GM12878 (cell line): ENCODE measurements at regions not wholly inside any gene's neighbourhood (a gene's known extent, or its start where the extent isn't known, plus 50 kb on each side); places are given as distances from the start of the nearest gene placed in this dataset.

Experiments used
- ATAC-seq: fragments of 200-7000 bp; cut with Tn5 transposase; 3 replicates; pipeline ENCODE4 v1.9.1; 2020; ENCODE audit warnings: mild to moderate bottlenecking, moderate library complexity
- BruUV-seq: library from RNA; stranded (reverse); fragments of 400-500 nt; replicated peaks from 2 replicates; lab custom pipeline; 2021; lab: Mats Ljungman, UMichigan
- CTCF ChIA-PET: fragments of 300-600 bp; sonication (Branson Sonifier 250); formaldehyde crosslinking; extraction: SDS; loops from one replicate; lab custom pipeline; 2021; ENCODE audit warnings: inconsistent platforms; lab: Yijun Ruan, JAX
- POLR2A ChIA-PET: fragments of 350-600 bp; formaldehyde crosslinking; extraction: SDS; loops from one replicate; lab custom pipeline; 2021; ENCODE audit warnings: inconsistent platforms; lab: Charles Lee
- RAD21 ChIA-PET: fragments of 300-600 bp; sonication (Branson Sonifier 250); formaldehyde crosslinking; loops from one replicate; lab custom pipeline; 2023; ENCODE audit warnings: antibody characterized with exemption; ENCODE audit not compliant: unreplicated experiment; lab: Charles Lee
- SMC1A ChIA-PET: fragments of 300-600 bp; sonication (Branson Sonifier 250); formaldehyde crosslinking; loops from one replicate; lab custom pipeline; 2023; ENCODE audit not compliant: unreplicated experiment, uncharacterized antibody; lab: Charles Lee
- DNase-seq: peaks from one replicate; pipeline ENCODE4 v3.0.0-alpha.2; 2011; ENCODE audit warnings: low read depth, low spot score
- FAIRE-seq: peaks from 3 replicates; lab custom pipeline; 2011; peaks lifted over from hg19 to GRCh38; lab: Jason Lieb, UNC
- H2AFZ ChIP-seq: 2 replicates; pipeline ENCODE4 v1.6.0; 2011; ENCODE audit warnings: low read depth, low read length, control low read depth; ENCODE audit not compliant: control insufficient read depth
- H3K27ac ChIP-seq: 2 replicates; pipeline ENCODE4 v1.5.1; 2011; ENCODE audit warnings: control low read depth; ENCODE audit not compliant: control insufficient read depth, insufficient read depth
- H3K27me3 ChIP-seq, 2 experiments: replicated peaks in 1 of 2; 2 replicates each; pipeline versions ENCODE4 v1.6.0 to v1.6.1; 2011; ENCODE audit warnings: low read length in 1 of 2; ENCODE audit not compliant: control insufficient read depth in 2 of 2, insufficient read depth in 2 of 2
- H3K36me3 ChIP-seq, 2 experiments: 2 replicates each; pipeline ENCODE4 v1.5.1; 2011; ENCODE audit warnings: low read length in 1 of 2; ENCODE audit not compliant: control insufficient read depth in 2 of 2, insufficient read depth in 2 of 2
- H3K4me1 ChIP-seq: 2 replicates; pipeline ENCODE4 v1.6.1; 2011; ENCODE audit warnings: mild to moderate bottlenecking, low read length, moderate library complexity, mixed read lengths; ENCODE audit not compliant: control insufficient read depth, insufficient read depth
- H3K4me2 ChIP-seq: 2 replicates; pipeline ENCODE4 v1.6.0; 2011; ENCODE audit warnings: control low read depth; ENCODE audit not compliant: control insufficient read depth, insufficient read depth
- H3K4me3 ChIP-seq: fragments of 200-600 bp; sonication (generic); 2 replicates; pipeline ENCODE4 v1.5.1; 2016
- H3K79me2 ChIP-seq: 2 replicates; pipeline ENCODE4 v1.6.0; 2011; ENCODE audit warnings: low read length; ENCODE audit not compliant: control insufficient read depth, insufficient read depth
- H3K9ac ChIP-seq: 2 replicates; pipeline ENCODE4 v1.8.0; 2011; ENCODE audit warnings: low read length, control low read depth, mixed read lengths; ENCODE audit not compliant: control insufficient read depth, insufficient read depth
- H3K9me3 ChIP-seq: replicated peaks from 3 replicates; pipeline ENCODE4 v1.5.1; 2011; ENCODE audit warnings: mild to moderate bottlenecking, low read length; ENCODE audit not compliant: control insufficient read depth, insufficient read depth
- H4K20me1 ChIP-seq: 2 replicates; pipeline ENCODE4 v1.6.0; 2011; ENCODE audit not compliant: control insufficient read depth, insufficient read depth
- CBFB ChIP-seq: IDR thresholded peaks from 2 replicates; pipeline ENCODE4 v1.6.1; 2016; ENCODE audit warnings: antibody characterized with exemption, low read depth
- CBX5 ChIP-seq: sonication (generic); IDR thresholded peaks from 2 replicates; pipeline ENCODE4 v1.6.1; 2016; ENCODE audit warnings: low read depth, moderate library complexity, mild to moderate bottlenecking, inconsistent platforms
- CEBPB ChIP-seq, 2 experiments: fragments of 150-350 bp in 1 of 2; IDR thresholded peaks; 2 replicates each; pipeline ENCODE4 v1.6.1; 2012 to 2014; ENCODE audit warnings: low read depth in 2 of 2, low read length in 2 of 2, borderline replicate concordance in 1 of 2, inconsistent platforms in 1 of 2
- CREB1 ChIP-seq: IDR thresholded peaks from 2 replicates; pipeline ENCODE4 v1.6.1; 2012; ENCODE audit warnings: low read depth, mild to moderate bottlenecking, inconsistent platforms
- FOS ChIP-seq: IDR thresholded peaks from 3 replicates; pipeline ENCODE4 v1.6.1; 2011; ENCODE audit warnings: borderline replicate concordance; ENCODE audit not compliant: insufficient read length; ENCODE audit errors: extremely low read depth
- HSF1 ChIP-seq: fragments of 150-350 bp; IDR thresholded peaks from 2 replicates; pipeline ENCODE4 v1.6.1; 2014; ENCODE audit warnings: mild to moderate bottlenecking, low read depth, low read length
- MEF2A ChIP-seq: IDR thresholded peaks from 2 replicates; pipeline ENCODE4 v1.6.1; 2011; ENCODE audit warnings: low read depth, mild to moderate bottlenecking, low read length, moderate library complexity; ENCODE audit not compliant: insufficient read depth
- NFIC ChIP-seq: IDR thresholded peaks from 2 replicates; pipeline ENCODE4 v1.6.1; 2012; ENCODE audit warnings: low read depth, mild to moderate bottlenecking, inconsistent platforms, low read length, moderate library complexity
- POLR2AphosphoS5 ChIP-seq: IDR thresholded peaks from 2 replicates; pipeline ENCODE4 v1.6.1; 2011; ENCODE audit warnings: mild to moderate bottlenecking, low read length, inconsistent platforms
- RFX5 ChIP-seq: IDR thresholded peaks from 2 replicates; pipeline ENCODE4 v1.6.1; 2011; ENCODE audit warnings: low read depth, low read length, improper control_type of control experiment
- SREBF2 ChIP-seq: IDR thresholded peaks from 2 replicates; pipeline ENCODE4 v1.6.1; 2012; ENCODE audit warnings: mild to moderate bottlenecking, low read length
- TAF1 ChIP-seq: IDR thresholded peaks from 2 replicates; pipeline ENCODE4 v1.6.1; 2011; ENCODE audit warnings: mild to moderate bottlenecking, low read depth, low read length, borderline replicate concordance
- ZNF384 ChIP-seq: IDR thresholded peaks from 2 replicates; pipeline ENCODE4 v1.6.1; 2012; ENCODE audit warnings: low read depth, mild to moderate bottlenecking, low read length, improper control_type of control experiment, borderline replicate concordance
- WGBS: methylation state at CpG from one replicate; pipeline ENCODE4 v1.1.6; 2016; ENCODE audit warnings: low lambda C conversion rate; ENCODE audit not compliant: insufficient replicate concordance, insufficient coverage; ENCODE audit errors: missing lambda C conversion rate; 5-methylcytosine and 5-hydroxymethylcytosine counted together
- in situ Hi-C: fragments of 300-500 bp; cut with MboI; formaldehyde crosslinking; loops from 9 replicates; pipeline ENCODE4 v1.14.3; 2018; ENCODE audit warnings: mixed read lengths
- intact Hi-C: fragments of 100-400 bp; cut with micrococcal nuclease; formaldehyde crosslinking; loops from one replicate; pipeline ENCODE4 v1.14.2; 2022; ENCODE audit not compliant: unreplicated experiment
- TF ChIP-seq, protein P1 (sequence below): IDR thresholded peaks from 2 replicates; pipeline ENCODE4 v1.6.1; 2012; ENCODE audit warnings: low read length, inconsistent platforms
- TF ChIP-seq, protein P2 (sequence below): fragments of 450-650 bp; IDR thresholded peaks from 2 replicates; pipeline ENCODE4 v1.6.1; 2016; ENCODE audit warnings: mild to moderate bottlenecking

GRCh38 chr16:6863135-6863534 is 469.5 kb upstream of the RBFOX1 start (continued):
- TF ChIP-seq CEBPB (IDR thresholded peaks at IDR 0.05; ENCODE audit: borderline replicate concordance in 1 of 2, low read depth in 2 of 2, low read length in 2 of 2): no peak
- no peak for TF ChIP-seq CBFB
- no peak for TF ChIP-seq POLR2AphosphoS5
- TF ChIP-seq SREBF2: no peak
- no peak for TF ChIP-seq ZNF384
- TF ChIP-seq, protein P1, sequence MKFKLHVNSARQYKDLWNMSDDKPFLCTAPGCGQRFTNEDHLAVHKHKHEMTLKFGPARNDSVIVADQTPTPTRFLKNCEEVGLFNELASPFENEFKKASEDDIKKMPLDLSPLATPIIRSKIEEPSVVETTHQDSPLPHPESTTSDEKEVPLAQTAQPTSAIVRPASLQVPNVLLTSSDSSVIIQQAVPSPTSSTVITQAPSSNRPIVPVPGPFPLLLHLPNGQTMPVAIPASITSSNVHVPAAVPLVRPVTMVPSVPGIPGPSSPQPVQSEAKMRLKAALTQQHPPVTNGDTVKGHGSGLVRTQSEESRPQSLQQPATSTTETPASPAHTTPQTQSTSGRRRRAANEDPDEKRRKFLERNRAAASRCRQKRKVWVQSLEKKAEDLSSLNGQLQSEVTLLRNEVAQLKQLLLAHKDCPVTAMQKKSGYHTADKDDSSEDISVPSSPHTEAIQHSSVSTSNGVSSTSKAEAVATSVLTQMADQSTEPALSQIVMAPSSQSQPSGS: no peak
- TF ChIP-seq, all 136 proteins: peak for 0

DNA sequence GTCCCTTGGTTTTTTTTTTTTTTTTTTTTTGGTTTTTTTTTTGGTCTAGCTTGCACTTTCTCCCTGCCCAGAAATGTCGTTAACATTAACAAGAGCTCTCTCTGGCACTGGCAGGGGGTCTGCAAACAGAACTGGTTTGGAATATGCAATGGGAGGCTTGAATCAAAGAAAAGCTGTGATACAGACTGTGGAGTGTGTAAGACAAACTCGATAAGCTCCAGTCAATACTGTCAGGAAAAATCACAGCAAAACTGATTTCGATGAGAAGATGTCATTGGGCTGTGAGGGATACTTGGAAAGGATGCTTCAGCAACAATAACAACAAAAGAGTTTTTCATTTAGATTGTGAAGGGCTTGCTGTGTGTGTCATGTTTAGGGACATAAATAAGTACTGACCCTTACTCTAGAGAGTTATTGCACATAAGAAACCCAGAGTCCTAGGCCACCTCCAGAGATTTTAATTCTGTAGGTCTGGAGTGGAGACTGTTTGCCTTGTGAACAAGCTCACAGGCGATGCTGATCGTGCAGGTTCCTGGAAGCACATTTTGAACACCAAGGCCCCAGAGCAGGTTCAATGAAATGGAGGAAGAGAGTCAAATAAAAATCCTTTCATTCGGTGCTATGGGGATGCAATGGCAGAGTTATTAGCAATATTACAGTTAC is 470.7 kb upstream of the RBFOX1 start:
- SMC1A ChIA-PET: no interaction called here
- FAIRE-seq: no peak

More for the DNA sequence above, 470.7 kb upstream of the RBFOX1 start:
- no peaks in the 10 kb centered on the region for H3K9me3 ChIP-seq
- BruUV-seq: no TSS peak
- no peaks in the 10 kb centered on the region for H4K20me1 ChIP-seq
- ChIA-PET POLR2A (no interaction called here), CTCF (no interaction called here), RAD21 (no interaction called here)
- H3K4me2 ChIP-seq: no peak overlapping the region
- no peak for DNase-seq
- TF ChIP-seq, protein P2, sequence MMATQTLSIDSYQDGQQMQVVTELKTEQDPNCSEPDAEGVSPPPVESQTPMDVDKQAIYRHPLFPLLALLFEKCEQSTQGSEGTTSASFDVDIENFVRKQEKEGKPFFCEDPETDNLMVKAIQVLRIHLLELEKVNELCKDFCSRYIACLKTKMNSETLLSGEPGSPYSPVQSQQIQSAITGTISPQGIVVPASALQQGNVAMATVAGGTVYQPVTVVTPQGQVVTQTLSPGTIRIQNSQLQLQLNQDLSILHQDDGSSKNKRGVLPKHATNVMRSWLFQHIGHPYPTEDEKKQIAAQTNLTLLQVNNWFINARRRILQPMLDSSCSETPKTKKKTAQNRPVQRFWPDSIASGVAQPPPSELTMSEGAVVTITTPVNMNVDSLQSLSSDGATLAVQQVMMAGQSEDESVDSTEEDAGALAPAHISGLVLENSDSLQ: no peak
- TF ChIP-seq RFX5 (no peak), FOS (no peak), TAF1 (no peak), CBX5 (no peak), MEF2A (no peak), NFIC (no peak), CREB1 (no peak), HSF1 (no peak)
- no peaks in the 10 kb centered on the region for H3K79me2 ChIP-seq
- intact Hi-C loops: no loop called here
- no peaks in the 10 kb centered on the region for H3K27me3 ChIP-seq
- no peaks in the 10 kb centered on the region for H3K36me3 ChIP-seq
- H3K4me1 ChIP-seq: no peaks in the 10 kb centered on the region
- H3K27ac ChIP-seq: no peak overlapping the region
- in situ Hi-C loops: no loop called here
- WGBS: 3% methylated on average over 5 of the region's 6 CpGs
- no peak overlapping the region for H2AFZ ChIP-seq
- no peak overlapping the region for H3K9ac ChIP-seq
- ATAC-seq: no peak
- H3K4me3 ChIP-seq: no peak overlapping the region
